ENCODE measurements at regions not wholly inside any gene's neighbourhood (a gene's known extent, or its start where the extent isn't known, plus 50 kb on each side); places are given as distances from the start of the nearest gene placed in this dataset.

DNA sequence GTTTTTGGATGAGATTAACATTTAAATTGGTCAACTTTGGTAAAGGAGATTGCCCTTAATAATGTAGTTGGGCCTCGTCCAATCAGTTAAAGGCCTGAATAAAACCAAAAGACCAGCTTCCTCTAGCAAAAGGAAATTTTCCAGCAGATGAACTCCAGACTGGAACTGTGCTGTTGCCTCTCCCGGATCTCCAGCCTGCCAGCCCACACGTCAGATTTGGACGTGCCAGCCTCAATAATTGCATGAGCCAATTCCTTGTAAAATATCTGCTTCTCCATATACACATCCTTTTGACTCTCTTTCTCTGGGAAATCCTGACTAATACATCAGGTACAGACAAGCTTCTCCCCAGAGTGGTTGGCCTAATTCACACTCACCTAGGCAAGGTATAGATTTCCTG lies 175.8 kb upstream of the ADCY2 start:
- H3K9me3 ChIP-seq (ENCODE audit: low read depth), result no peaks in the 10 kb centered on the region
- no peak overlapping the region for H2AFZ ChIP-seq
- H3K36me3 ChIP-seq (replicated peaks; ENCODE audit: insufficient read depth, low read depth), result no peaks in the 10 kb centered on the region
- H3K4me3 ChIP-seq, result no peak overlapping the region
- H3K79me2 ChIP-seq, result no peaks in the 10 kb centered on the region
- no peaks in the 10 kb centered on the region for H4K20me1 ChIP-seq (ENCODE audit: insufficient read depth, poor library complexity, severe bottlenecking)
- no peaks in the 10 kb centered on the region for H3K4me1 ChIP-seq (ENCODE audit: insufficient read depth)
- no peaks in the 10 kb centered on the region for H3K27me3 ChIP-seq
- TF ChIP-seq, protein P1, sequence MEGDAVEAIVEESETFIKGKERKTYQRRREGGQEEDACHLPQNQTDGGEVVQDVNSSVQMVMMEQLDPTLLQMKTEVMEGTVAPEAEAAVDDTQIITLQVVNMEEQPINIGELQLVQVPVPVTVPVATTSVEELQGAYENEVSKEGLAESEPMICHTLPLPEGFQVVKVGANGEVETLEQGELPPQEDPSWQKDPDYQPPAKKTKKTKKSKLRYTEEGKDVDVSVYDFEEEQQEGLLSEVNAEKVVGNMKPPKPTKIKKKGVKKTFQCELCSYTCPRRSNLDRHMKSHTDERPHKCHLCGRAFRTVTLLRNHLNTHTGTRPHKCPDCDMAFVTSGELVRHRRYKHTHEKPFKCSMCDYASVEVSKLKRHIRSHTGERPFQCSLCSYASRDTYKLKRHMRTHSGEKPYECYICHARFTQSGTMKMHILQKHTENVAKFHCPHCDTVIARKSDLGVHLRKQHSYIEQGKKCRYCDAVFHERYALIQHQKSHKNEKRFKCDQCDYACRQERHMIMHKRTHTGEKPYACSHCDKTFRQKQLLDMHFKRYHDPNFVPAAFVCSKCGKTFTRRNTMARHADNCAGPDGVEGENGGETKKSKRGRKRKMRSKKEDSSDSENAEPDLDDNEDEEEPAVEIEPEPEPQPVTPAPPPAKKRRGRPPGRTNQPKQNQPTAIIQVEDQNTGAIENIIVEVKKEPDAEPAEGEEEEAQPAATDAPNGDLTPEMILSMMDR (IDR thresholded peaks at IDR 0.05; ENCODE audit: poor library complexity), result no peak
- no peak for TF ChIP-seq EZH2 (IDR thresholded peaks at IDR 0.05; ENCODE audit: borderline replicate concordance)
- TF ChIP-seq EZH2phosphoT487 (IDR thresholded peaks at IDR 0.05; ENCODE audit: low read depth, severe bottlenecking, unreplicated experiment), result no peak
- 74% methylated on average over 4 of the region's 4 CpGs for WGBS (ENCODE audit: low lambda C conversion rate, missing lambda C conversion rate)
- no peak for DNase-seq (ENCODE audit: low spot score)
- H3K27ac ChIP-seq, result no peak overlapping the region
- H3K4me2 ChIP-seq, result no peak overlapping the region
- no peaks in the 10 kb centered on the region for H3K9me2 ChIP-seq (replicated peaks; ENCODE audit: insufficient read depth)

DNA sequence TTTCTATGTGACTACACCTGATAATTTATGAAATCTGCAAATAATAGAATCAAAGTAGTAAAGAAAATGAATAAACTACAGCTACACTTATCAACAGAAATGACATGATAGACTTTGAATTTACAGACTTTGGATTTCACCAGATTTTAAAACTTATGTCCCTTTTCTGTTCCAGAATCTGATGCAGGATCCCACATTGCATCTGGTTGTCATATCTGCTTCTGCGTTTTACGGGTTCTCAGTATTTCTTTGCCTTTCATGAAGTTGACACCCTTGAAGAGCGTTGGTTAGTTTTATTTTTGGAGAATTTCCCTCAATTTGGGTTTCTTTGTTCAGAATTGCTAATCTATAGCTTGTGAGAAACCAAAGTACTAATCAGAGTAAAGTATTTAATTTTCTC lies 174.9 kb upstream of the ADCY2 start:
- H4K20me1 ChIP-seq (ENCODE audit: insufficient read depth, poor library complexity, severe bottlenecking), result no peaks in the 10 kb centered on the region
- 88% methylated on average over 3 of the region's 3 CpGs for WGBS (ENCODE audit: low lambda C conversion rate, missing lambda C conversion rate)
- H3K9me3 ChIP-seq (ENCODE audit: low read depth), result no peaks in the 10 kb centered on the region
- DNase-seq (ENCODE audit: low spot score), result no peak
- H3K36me3 ChIP-seq (replicated peaks; ENCODE audit: insufficient read depth, low read depth), result no peaks in the 10 kb centered on the region
- no peak overlapping the region for H3K4me2 ChIP-seq
- no peak overlapping the region for H3K4me3 ChIP-seq
- H3K9me2 ChIP-seq (replicated peaks; ENCODE audit: insufficient read depth), result no peaks in the 10 kb centered on the region
- H3K4me1 ChIP-seq (ENCODE audit: insufficient read depth), result no peaks in the 10 kb centered on the region
- H3K79me2 ChIP-seq, result no peaks in the 10 kb centered on the region
- TF ChIP-seq, protein P1 (IDR thresholded peaks at IDR 0.05; ENCODE audit: poor library complexity), result no peak
- no peak for TF ChIP-seq EZH2phosphoT487 (IDR thresholded peaks at IDR 0.05; ENCODE audit: low read depth, severe bottlenecking, unreplicated experiment)
- TF ChIP-seq EZH2 (IDR thresholded peaks at IDR 0.05; ENCODE audit: borderline replicate concordance), result no peak
- no peak overlapping the region for H3K27ac ChIP-seq
- H2AFZ ChIP-seq, result no peak overlapping the region
- H3K27me3 ChIP-seq, result no peaks in the 10 kb centered on the region

DNA sequence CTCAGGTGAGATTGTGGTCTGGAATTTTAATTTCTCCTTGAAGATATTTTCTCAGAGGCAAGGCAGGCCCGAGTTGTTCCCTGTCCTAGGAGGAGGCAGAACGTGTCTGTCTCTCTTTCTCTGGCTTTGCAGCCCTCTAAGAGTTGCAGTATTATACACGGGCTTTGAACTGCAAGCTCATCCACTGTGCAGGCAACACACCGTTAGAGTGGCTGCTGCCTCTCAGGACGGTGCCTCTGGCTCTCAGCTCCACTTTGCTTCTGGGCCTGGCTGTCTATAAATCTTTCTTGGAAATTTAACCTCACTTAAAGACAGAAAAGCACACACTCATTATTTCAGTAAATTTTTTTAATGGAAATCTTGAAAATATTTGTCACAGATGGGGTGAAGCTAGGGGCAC lies 170.1 kb upstream of the ADCY2 start:
- TF ChIP-seq, protein P1 (IDR thresholded peaks at IDR 0.05; ENCODE audit: poor library complexity), result no peak
- TF ChIP-seq EZH2 (IDR thresholded peaks at IDR 0.05; ENCODE audit: borderline replicate concordance) (no peak), EZH2phosphoT487 (IDR thresholded peaks at IDR 0.05; ENCODE audit: low read depth, severe bottlenecking, unreplicated experiment) (no peak)
- DNase-seq (ENCODE audit: low spot score), result no peak
- Histone ChIP-seq H3K4me2 (no peak overlapping the region), H3K9me3 (ENCODE audit: low read depth) (no peaks in the 10 kb centered on the region), H3K79me2 (no peaks in the 10 kb centered on the region), H2AFZ (no peak overlapping the region), H3K36me3 (replicated peaks; ENCODE audit: insufficient read depth, low read depth) (no peaks in the 10 kb centered on the region), H3K27ac (no peak overlapping the region), H3K4me1 (ENCODE audit: insufficient read depth) (no peaks in the 10 kb centered on the region), H3K4me3 (no peak overlapping the region), H4K20me1 (ENCODE audit: insufficient read depth, poor library complexity, severe bottlenecking) (no peaks in the 10 kb centered on the region), H3K27me3 (no peaks in the 10 kb centered on the region), H3K9me2 (replicated peaks; ENCODE audit: insufficient read depth) (no peaks in the 10 kb centered on the region)
- 72% methylated on average over 5 of the region's 5 CpGs for WGBS (ENCODE audit: low lambda C conversion rate, missing lambda C conversion rate)
